ENCODE measurements at regions not wholly inside any gene's neighbourhood (a gene's known extent, or its start where the extent isn't known, plus 50 kb on each side); places are given as distances from the start of the nearest gene placed in this dataset.
"Not testable (repeated sequence)": the region's sequence is repeated elsewhere in the genome, so short reads cannot be mapped to it uniquely, and the experiment has no call there.

DNA sequence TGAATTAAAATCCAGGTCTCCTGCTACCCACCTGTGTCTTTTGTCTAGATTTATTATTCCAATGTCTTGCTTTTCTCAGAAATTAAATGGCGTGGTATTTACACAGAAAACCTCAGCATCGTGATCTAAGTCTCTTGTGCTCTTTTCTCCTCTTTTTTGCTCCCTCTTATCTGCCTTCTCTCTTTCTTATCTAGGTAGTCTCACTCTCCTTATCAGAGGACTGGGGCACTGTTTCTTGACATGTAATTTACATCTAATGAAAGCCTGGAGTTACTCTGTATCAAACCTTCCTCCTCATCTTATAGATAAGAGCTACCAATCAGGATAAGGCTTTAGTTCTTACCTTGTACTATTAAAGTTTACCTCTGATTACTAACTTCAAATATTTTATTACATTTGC is 933.8 kb downstream of the TLE1 start:
- no peak overlapping the region for H3K9ac ChIP-seq (ENCODE audit: low read length)
- no peak overlapping the region for H3K4me3 ChIP-seq (ENCODE audit: low read depth in 1 of 2, low read length in 2 of 2)
- no peaks in the 10 kb centered on the region for H3K4me1 ChIP-seq (ENCODE audit: insufficient read depth, low read length)
- H3K36me3 ChIP-seq (ENCODE audit: insufficient read depth, low read length) = no peaks in the 10 kb centered on the region
- H3K27ac ChIP-seq (ENCODE audit: low read depth, low read length) = no peak overlapping the region
- no peaks in the 10 kb centered on the region for H3K9me3 ChIP-seq (ENCODE audit: low read length)
- H3K27me3 ChIP-seq (ENCODE audit: control insufficient read depth in 1 of 2, insufficient read depth in 2 of 2, low read length in 2 of 2) = no peaks in the 10 kb centered on the region

DNA sequence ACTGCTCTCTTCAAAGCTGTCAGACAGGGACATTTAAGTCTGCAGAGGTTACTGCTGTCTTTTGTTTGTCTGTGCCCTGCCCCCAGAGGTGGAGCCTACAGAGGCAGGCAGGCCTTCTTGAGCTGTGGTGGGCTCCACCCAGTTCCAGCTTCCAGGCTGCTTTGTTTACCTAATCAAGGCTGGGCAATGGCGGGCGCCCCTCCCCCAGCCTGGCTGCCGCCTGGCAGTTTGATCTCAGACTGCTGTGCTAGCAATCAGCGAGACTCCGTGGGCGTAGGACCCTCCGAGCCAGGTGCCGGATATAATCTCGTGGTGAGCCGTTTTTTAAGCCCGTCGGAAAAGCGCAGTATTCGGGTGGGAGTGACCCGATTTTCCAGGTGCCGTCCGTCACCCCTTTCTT is 942.3 kb downstream of the TLE1 start:
- H3K36me3 ChIP-seq (ENCODE audit: insufficient read depth, low read length); H3K9me3 ChIP-seq (ENCODE audit: low read length); H3K4me3 ChIP-seq (ENCODE audit: low read depth in 1 of 2, low read length in 2 of 2); H3K4me1 ChIP-seq (ENCODE audit: insufficient read depth, low read length); H3K27me3 ChIP-seq (ENCODE audit: control insufficient read depth in 1 of 2, insufficient read depth in 2 of 2, low read length in 2 of 2); H3K27ac ChIP-seq (ENCODE audit: low read depth, low read length); H3K9ac ChIP-seq (ENCODE audit: low read length): not testable (repeated sequence)

DNA sequence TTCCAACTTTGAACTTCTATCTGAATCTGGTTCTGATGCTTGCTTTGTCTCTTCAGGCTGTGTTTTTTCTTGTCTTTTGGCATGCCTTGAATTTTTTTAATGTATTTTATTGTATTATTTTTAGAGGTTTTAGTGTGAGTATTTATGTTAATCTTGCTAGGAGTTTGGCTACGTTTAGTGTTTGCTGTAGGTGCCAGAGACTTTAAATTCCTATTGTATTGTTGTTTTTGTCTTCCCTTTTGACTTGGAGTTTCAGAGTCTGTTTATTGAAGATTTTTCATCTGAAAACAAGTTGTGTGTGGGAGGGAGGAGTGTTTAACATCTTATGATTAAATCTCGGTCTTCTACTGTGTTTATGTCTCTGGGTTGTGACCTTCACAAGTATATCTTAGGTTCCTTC is 956.8 kb downstream of the TLE1 start:
- Histone ChIP-seq H3K9me3 (ENCODE audit: low read length) (no peaks in the 10 kb centered on the region), H3K36me3 (ENCODE audit: insufficient read depth, low read length) (no peaks in the 10 kb centered on the region), H3K27ac (ENCODE audit: low read depth, low read length) (no peak overlapping the region)

DNA sequence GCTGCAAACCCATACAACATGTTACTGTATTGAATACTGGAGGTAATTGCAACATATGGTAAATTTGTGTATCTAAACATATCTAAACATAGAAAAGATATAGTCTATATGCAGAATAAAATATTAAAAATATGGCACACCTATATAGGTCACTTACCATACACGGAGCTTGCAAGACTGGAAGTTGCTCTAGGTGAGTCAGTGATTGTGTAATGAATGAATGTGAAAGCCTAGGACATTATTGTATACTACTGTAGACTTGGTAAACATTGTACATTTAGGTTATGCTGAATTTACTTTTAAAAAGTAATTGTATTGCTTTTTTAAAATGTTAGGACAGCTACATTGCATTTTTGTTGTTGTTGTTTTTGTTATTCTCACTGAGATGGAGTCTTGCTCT is 968.8 kb downstream of the TLE1 start:
- Histone ChIP-seq H3K9ac (ENCODE audit: low read length) (no peak overlapping the region), H3K27ac (ENCODE audit: low read depth, low read length) (no peak overlapping the region), H3K36me3 (ENCODE audit: insufficient read depth, low read length) (no peaks in the 10 kb centered on the region), H3K27me3 (ENCODE audit: control insufficient read depth in 1 of 2, insufficient read depth in 2 of 2, low read length in 2 of 2) (no peaks in the 10 kb centered on the region), H3K9me3 (ENCODE audit: low read length) (no peaks in the 10 kb centered on the region), H3K4me1 (ENCODE audit: insufficient read depth, low read length) (no peaks in the 10 kb centered on the region), H3K4me3 (ENCODE audit: low read depth in 1 of 2, low read length in 2 of 2) (no peak overlapping the region)

More for the DNA sequence above, 956.8 kb downstream of the TLE1 start:
- Histone ChIP-seq H3K4me1 (ENCODE audit: insufficient read depth, low read length) (no peaks in the 10 kb centered on the region), H3K4me3 (ENCODE audit: low read depth in 1 of 2, low read length in 2 of 2) (no peak overlapping the region), H3K9ac (ENCODE audit: low read length) (no peak overlapping the region), H3K27me3 (ENCODE audit: control insufficient read depth in 1 of 2, insufficient read depth in 2 of 2, low read length in 2 of 2) (no peaks in the 10 kb centered on the region)

DNA sequence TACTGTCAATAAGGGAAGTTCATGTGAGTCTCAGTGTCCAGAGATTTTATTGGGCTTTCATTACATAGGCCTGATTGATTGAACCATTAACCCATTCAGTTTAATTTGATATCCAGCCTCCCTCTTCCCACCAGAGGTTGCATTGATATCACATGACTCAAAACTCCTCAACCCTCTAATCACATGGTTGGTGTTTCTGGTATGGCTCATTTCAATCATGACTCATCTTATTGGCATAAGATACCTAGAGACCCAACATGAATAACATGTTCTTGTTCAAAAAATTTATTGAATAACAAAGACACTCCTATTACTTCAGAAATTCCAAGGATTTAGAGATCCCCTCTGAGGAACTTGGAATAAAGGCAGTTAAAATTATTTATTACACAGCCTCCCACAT is 982.2 kb downstream of the TLE1 start:
- Histone ChIP-seq H3K9ac (ENCODE audit: low read length) (no peak overlapping the region), H3K36me3 (ENCODE audit: insufficient read depth, low read length) (no peaks in the 10 kb centered on the region), H3K27me3 (ENCODE audit: control insufficient read depth in 1 of 2, insufficient read depth in 2 of 2, low read length in 2 of 2) (no peaks in the 10 kb centered on the region), H3K9me3 (ENCODE audit: low read length) (no peaks in the 10 kb centered on the region), H3K4me3 (ENCODE audit: low read depth in 1 of 2, low read length in 2 of 2) (no peak overlapping the region), H3K27ac (ENCODE audit: low read depth, low read length) (no peak overlapping the region), H3K4me1 (ENCODE audit: insufficient read depth, low read length) (no peaks in the 10 kb centered on the region)

DNA sequence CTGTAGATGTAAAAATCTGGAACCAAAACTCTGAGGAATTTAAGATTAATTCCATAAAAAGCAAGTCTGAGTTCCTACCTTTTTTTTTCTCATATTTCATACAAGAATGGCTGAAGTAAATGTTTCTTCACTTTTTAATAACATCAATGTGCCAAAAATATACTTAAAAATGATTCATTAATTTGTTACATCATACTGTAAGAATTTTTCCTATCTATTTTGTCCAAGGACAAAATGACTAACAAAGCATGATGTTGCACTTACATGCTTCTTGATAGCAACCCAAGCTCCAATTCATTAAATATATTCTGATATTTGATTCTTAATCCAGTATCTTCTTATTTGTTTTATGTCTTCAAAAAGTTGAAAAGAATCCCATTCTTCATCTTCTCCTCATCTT is 988.3 kb downstream of the TLE1 start:
- no peaks in the 10 kb centered on the region for H3K36me3 ChIP-seq (ENCODE audit: insufficient read depth, low read length)
- H3K9ac ChIP-seq (ENCODE audit: low read length) = no peak overlapping the region
- H3K27me3 ChIP-seq (ENCODE audit: control insufficient read depth in 1 of 2, insufficient read depth in 2 of 2, low read length in 2 of 2) = no peaks in the 10 kb centered on the region
- no peak overlapping the region for H3K27ac ChIP-seq (ENCODE audit: low read depth, low read length)
- no peak overlapping the region for H3K4me3 ChIP-seq (ENCODE audit: low read depth in 1 of 2, low read length in 2 of 2)
- no peaks in the 10 kb centered on the region for H3K9me3 ChIP-seq (ENCODE audit: low read length)
- H3K4me1 ChIP-seq (ENCODE audit: insufficient read depth, low read length) = peaks cover 21% of the 10 kb centered on the region

DNA sequence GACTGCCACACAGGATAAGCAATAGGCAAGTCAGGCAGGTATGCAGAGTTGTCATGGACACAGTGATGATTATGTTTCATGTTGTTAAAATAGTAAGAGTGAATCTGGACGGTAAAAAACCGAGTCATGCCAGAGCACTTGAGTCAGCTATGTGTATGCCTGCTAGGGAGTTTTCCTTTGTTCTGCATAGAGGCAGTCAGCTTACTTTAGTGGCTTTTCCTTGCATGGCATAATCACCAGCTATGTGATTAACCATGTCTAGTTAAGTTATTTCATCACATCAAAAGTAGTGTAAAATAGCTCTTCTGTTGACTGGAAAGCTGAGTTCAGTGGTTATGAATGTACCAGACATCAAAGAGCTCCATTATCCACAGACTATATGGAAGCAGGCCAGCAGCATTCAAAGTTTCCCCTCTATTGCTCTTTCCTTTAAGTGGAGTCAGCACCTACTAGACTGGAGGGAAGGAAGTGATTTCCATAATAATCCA is 989.8 kb downstream of the TLE1 start:
- H3K9ac ChIP-seq (ENCODE audit: low read length) = no peak overlapping the region
- no peak overlapping the region for H3K27ac ChIP-seq (ENCODE audit: low read depth, low read length)
- no peak overlapping the region for H3K4me3 ChIP-seq (ENCODE audit: low read depth in 1 of 2, low read length in 2 of 2)

DNA sequence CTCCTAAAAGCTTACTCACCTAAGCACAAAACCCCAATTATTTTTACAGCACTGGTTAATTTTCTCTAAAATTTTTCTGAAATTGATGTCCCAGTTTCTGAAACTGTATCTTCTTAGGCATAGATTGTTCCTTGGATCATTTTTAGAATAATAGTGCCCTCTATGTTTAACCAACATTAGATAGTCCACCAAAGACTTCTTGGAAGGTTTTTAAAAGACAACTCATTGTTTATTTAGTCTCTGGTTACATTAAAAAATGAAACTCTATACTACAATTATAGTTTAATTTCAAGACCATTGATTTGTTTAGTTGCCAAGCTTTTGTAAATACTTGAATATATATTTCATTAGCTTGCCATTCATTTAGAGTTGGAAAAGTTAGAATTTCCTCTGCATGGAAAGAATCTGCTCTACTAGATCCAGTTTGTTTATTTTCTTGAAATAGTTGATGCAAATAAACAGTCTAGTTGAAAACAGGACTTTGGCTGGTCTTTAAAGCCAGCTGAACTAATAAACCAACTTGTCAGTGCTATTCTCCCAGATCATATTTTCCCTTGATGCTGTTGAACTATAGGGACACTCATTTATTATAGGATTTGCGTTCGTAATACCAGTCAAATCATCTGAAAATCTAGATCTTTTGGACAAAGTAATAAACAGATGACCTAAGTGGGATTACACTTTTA is 990.5 kb downstream of the TLE1 start:
- Histone ChIP-seq H3K9ac (ENCODE audit: low read length) (no peak overlapping the region), H3K27me3 (ENCODE audit: control insufficient read depth in 1 of 2, insufficient read depth in 2 of 2, low read length in 2 of 2) (no peaks in the 10 kb centered on the region), H3K4me1 (ENCODE audit: insufficient read depth, low read length) (peaks cover 21% of the 10 kb centered on the region), H3K4me3 (ENCODE audit: low read depth in 1 of 2, low read length in 2 of 2) (no peak overlapping the region), H3K27ac (ENCODE audit: low read depth, low read length) (no peak overlapping the region), H3K36me3 (ENCODE audit: insufficient read depth, low read length) (no peaks in the 10 kb centered on the region), H3K9me3 (ENCODE audit: low read length) (no peaks in the 10 kb centered on the region)

More for the DNA sequence above, 989.8 kb downstream of the TLE1 start:
- no peaks in the 10 kb centered on the region for H3K27me3 ChIP-seq (ENCODE audit: control insufficient read depth in 1 of 2, insufficient read depth in 2 of 2, low read length in 2 of 2)
- no peaks in the 10 kb centered on the region for H3K36me3 ChIP-seq (ENCODE audit: insufficient read depth, low read length)
- peaks cover 21% of the 10 kb centered on the region for H3K4me1 ChIP-seq (ENCODE audit: insufficient read depth, low read length)
- H3K9me3 ChIP-seq (ENCODE audit: low read length) = no peaks in the 10 kb centered on the region

DNA sequence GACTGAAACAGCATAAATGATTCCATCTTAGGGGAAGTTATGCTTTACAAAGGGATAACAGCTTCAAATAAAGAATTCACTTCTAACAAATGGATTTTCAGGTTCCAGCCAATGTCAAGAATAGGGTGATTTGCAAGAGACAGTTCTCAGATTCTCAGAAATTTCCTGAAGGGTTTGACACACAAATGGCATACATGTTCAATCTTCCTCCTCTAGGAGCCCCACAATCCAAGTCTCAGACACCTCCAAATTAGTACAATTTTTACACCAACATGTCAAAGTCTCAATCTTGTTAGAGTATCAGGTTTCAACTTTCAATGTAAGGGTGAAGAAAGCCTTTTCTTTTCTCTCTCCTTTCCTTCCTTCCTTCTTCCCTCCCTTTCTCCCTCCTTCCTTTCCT is 996.6 kb downstream of the TLE1 start:
- Histone ChIP-seq H3K27me3 (ENCODE audit: control insufficient read depth in 1 of 2, insufficient read depth in 2 of 2, low read length in 2 of 2) (no peaks in the 10 kb centered on the region), H3K9ac (ENCODE audit: low read length) (no peak overlapping the region), H3K36me3 (ENCODE audit: insufficient read depth, low read length) (no peaks in the 10 kb centered on the region), H3K27ac (ENCODE audit: low read depth, low read length) (no peak overlapping the region), H3K9me3 (ENCODE audit: low read length) (no peaks in the 10 kb centered on the region), H3K4me3 (ENCODE audit: low read depth in 1 of 2, low read length in 2 of 2) (no peak overlapping the region), H3K4me1 (ENCODE audit: insufficient read depth, low read length) (no peaks in the 10 kb centered on the region)

DNA sequence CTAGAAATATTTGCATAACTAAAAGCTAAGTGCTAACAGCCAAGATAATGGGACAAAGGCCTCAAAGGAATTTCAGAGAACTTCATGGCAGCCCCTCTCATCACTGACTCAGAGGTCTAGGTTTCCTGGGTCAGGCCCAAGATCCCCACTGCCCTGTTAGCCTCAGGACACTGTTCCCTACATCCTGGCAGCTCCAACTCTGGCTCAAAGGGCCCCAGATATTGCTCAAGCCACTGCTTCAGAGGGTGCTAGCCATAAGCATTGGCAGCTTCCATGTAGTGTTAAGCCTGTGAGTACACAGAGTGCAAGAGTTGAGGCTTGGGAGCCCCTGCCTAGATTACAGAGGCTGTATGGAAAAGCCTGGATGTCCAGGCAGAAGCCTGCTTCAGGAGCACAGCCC is 998.1 kb downstream of the TLE1 start:
- H3K9ac ChIP-seq (ENCODE audit: low read length) = no peak overlapping the region
- H3K4me3 ChIP-seq (ENCODE audit: low read depth in 1 of 2, low read length in 2 of 2) = no peak overlapping the region
- no peaks in the 10 kb centered on the region for H3K4me1 ChIP-seq (ENCODE audit: insufficient read depth, low read length)
- H3K9me3 ChIP-seq (ENCODE audit: low read length) = no peaks in the 10 kb centered on the region
- no peaks in the 10 kb centered on the region for H3K27me3 ChIP-seq (ENCODE audit: control insufficient read depth in 1 of 2, insufficient read depth in 2 of 2, low read length in 2 of 2)
- no peaks in the 10 kb centered on the region for H3K36me3 ChIP-seq (ENCODE audit: insufficient read depth, low read length)
- no peak overlapping the region for H3K27ac ChIP-seq (ENCODE audit: low read depth, low read length)

DNA sequence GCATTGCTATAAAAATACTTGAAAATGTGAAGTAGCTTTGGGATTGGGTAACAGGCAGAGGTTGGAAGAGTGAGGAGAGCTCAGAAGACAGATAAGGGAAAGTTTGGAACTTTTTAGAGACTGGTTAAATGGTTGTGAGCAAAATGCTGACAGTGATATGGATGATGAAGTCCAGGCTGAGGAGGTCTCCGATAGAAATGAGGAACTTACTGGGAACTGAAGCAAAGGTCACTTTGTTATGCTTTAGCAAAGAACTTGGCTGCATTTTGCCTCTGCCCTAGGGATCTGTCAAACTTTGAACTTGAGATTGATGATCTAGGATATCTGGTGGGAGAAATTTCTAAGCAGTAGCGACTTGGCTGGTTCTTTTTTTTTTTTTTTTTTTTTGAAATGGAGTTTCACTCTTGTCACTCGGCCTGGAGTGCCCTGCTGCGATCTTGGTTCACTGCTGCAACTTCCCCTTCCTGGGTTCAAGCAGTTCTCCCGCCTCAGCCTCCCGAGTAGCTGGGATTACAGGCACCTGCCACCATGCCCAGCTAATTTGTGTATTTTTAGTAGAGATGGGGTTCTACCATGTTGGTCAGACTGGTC is 998.9 kb downstream of the TLE1 start:
- Histone ChIP-seq H3K9ac (ENCODE audit: low read length) (no peak overlapping the region), H3K4me3 (ENCODE audit: low read depth in 1 of 2, low read length in 2 of 2) (no peak overlapping the region), H3K27me3 (ENCODE audit: control insufficient read depth in 1 of 2, insufficient read depth in 2 of 2, low read length in 2 of 2) (no peaks in the 10 kb centered on the region)

DNA sequence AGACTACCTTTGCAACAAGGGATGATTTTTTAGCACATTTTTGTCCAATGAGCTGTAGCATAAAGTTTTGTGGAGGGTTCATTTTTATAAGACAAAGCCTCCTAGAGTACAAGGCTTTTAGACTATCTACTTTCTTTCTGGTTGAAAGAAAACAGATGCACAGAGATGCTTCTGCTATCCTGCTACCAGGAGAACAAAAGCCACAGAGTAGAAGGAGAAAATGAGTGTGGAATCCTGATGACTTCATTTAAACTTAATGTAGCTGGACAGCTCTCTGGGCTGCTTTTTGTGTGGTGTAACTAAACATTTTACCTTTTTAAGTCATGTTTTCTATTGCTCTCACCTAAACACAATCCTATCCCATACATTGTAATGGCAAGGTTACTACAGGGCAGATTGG is 1009.4 kb downstream of the TLE1 start:
- H3K36me3 ChIP-seq (ENCODE audit: insufficient read depth, low read length) = no peaks in the 10 kb centered on the region
- no peak overlapping the region for H3K27ac ChIP-seq (ENCODE audit: low read depth, low read length)
- no peaks in the 10 kb centered on the region for H3K27me3 ChIP-seq (ENCODE audit: control insufficient read depth in 1 of 2, insufficient read depth in 2 of 2, low read length in 2 of 2)
- H3K9me3 ChIP-seq (ENCODE audit: low read length) = no peaks in the 10 kb centered on the region
- H3K4me1 ChIP-seq (ENCODE audit: insufficient read depth, low read length) = peaks cover 7% of the 10 kb centered on the region
- no peak overlapping the region for H3K4me3 ChIP-seq (ENCODE audit: low read depth in 1 of 2, low read length in 2 of 2)
- no peak overlapping the region for H3K9ac ChIP-seq (ENCODE audit: low read length)

More for the DNA sequence above, 998.9 kb downstream of the TLE1 start:
- Histone ChIP-seq H3K36me3 (ENCODE audit: insufficient read depth, low read length) (no peaks in the 10 kb centered on the region), H3K4me1 (ENCODE audit: insufficient read depth, low read length) (no peaks in the 10 kb centered on the region), H3K27ac (ENCODE audit: low read depth, low read length) (no peak overlapping the region), H3K9me3 (ENCODE audit: low read length) (no peaks in the 10 kb centered on the region)

Data from muscle layer of colon (tissue), 2 donors.